GM13976 (cell line): ENCODE measurements at regions not wholly inside any gene's neighbourhood (a gene's known extent, or its start where the extent isn't known, plus 50 kb on each side); places are given as distances from the start of the nearest gene placed in this dataset.
"Not testable (repeated sequence)": the region's sequence is repeated elsewhere in the genome, so short reads cannot be mapped to it uniquely, and the experiment has no call there.

Experiments
- DNase-seq: peaks from one replicate; pipeline ENCODE4 v3.0.0; 2012; ENCODE audit warnings: low spot score
- CTCF ChIP-seq: IDR thresholded peaks from 2 replicates; pipeline ENCODE4 v1.5.1; 2012; ENCODE audit warnings: borderline replicate concordance, mild to moderate bottlenecking; ENCODE audit not compliant: insufficient read depth; ENCODE audit errors: extremely low read depth, missing control alignments, control extremely low read depth
- in situ Hi-C: fragments of 300-500 bp; cut with MboI; formaldehyde crosslinking; loops from one replicate; pipeline ENCODE4 v1.12.0; 2022; ENCODE audit warnings: low sequenced_read_pairs, mixed read lengths, inconsistent platforms; ENCODE audit not compliant: unreplicated experiment

- in situ Hi-C loops = no loop called here
- TF ChIP-seq CTCF = no peak
These were observed 60.3 kb upstream of the ADAMTS2 start for GRCh38 chr5:179405426-179406030.

GRCh38 chr5:179405054-179405416, 59.8 kb upstream of the ADAMTS2 start:
- DNase-seq = no peak
- in situ Hi-C loops = no loop called here
- no peak for TF ChIP-seq CTCF

More at GRCh38 chr5:179405426-179406030, 60.3 kb upstream of the ADAMTS2 start:
- DNase-seq = peak; percentile 16

- DNase-seq = peak; percentile 13
These were observed 59.2 kb upstream of the ADAMTS2 start for GRCh38 chr5:179404321-179405053.

GRCh38 chr5:179403426-179404147, 58.3 kb upstream of the ADAMTS2 start:
- in situ Hi-C loops = no loop called here
- TF ChIP-seq CTCF = no peak
- DNase-seq = peak; percentile 8

More at GRCh38 chr5:179404321-179405053, 59.2 kb upstream of the ADAMTS2 start:
- in situ Hi-C loops = no loop called here
- no peak for TF ChIP-seq CTCF

- DNase-seq, in situ Hi-C loops: not testable (repeated sequence)
These were observed 55.2 kb upstream of the ADAMTS2 start for GRCh38 chr5:179400435-179400834.

- in situ Hi-C loops = no loop called here
- no peak for TF ChIP-seq CTCF
- DNase-seq = no peak
These were observed 54.8 kb upstream of the ADAMTS2 start for GRCh38 chr5:179400020-179400419.

GRCh38 chr5:179399327-179399726, 54.1 kb upstream of the ADAMTS2 start:
- in situ Hi-C loops, DNase-seq: not testable (repeated sequence)

GRCh38 chr5:179397516-179397915, 52.3 kb upstream of the ADAMTS2 start:
- DNase-seq = no peak
- no peak for TF ChIP-seq CTCF
- in situ Hi-C loops = no loop called here
